ENCODE measurements at regions not wholly inside any gene's neighbourhood (a gene's known extent, or its start where the extent isn't known, plus 50 kb on each side); places are given as distances from the start of the nearest gene placed in this dataset.
A peak's percentile ranks its signal among the peaks of the same experiment; 100 is the strongest.
"Not testable (repeated sequence)": the region's sequence is repeated elsewhere in the genome, so short reads cannot be mapped to it uniquely, and the experiment has no call there.

DNA sequence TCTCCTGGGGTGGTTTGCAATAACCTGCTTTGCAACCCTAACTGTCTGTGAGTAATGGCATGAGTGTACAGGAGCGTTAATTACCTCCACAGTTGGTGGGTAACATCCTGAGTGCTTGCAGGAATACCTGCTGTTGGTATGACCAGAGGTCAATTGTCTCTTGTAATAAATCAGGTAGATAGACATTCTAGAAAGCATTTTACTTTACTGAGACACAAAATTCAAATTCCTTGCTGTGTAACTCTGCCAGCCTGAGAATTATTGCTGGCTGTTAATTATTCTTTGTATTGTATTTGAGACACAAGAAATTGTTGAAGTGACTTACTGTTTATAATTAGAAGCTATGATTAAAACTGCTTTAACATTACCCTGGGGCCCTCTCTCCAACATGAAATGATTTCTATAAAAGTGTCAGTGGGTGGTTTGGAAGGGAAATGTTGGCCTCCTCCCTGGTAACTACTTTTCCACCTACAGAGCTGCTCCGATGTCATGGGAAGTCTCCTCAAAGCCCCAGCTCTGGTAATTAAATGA lies 150.8 kb upstream of the ADCY2 start:
- no peak for DNase-seq

DNA sequence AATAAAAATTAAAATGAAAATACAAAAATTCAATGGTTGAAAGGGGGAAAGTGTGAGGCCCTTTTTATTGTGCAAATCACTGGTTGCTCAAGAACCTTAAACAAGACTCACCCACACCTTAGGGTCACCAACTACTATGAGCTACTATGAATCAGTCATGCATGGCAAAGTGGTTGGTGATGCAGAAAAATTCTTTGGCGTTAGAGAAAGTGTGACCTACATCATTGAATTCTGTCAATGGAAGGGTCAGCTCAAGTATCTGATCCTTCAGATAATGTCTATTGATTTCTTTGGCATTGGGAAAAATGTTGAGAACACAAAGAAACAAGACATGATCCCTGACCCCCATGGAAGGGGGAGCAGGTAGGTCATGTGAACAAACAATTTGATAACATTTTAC lies 149.7 kb upstream of the ADCY2 start:
- no peak for DNase-seq

DNA sequence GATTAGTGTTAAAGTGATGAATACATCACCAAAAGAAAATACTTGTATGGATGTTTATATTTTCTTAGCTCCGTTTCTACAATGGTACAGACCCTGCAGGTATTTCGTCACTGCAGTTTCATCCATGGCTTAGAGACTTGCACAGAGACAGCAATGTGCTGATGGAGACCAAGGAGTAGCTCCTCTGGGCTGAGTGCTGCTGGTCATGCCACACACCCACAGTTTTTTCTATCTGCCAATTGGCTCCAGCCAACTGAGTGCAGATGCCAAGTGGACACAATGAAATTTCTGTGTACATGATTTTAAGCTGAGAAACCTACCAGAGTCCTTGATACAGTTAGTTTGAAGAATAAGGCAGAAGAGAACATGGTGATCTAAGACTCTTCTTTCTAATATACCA lies 145.9 kb upstream of the ADCY2 start:
- no peak for DNase-seq

DNA sequence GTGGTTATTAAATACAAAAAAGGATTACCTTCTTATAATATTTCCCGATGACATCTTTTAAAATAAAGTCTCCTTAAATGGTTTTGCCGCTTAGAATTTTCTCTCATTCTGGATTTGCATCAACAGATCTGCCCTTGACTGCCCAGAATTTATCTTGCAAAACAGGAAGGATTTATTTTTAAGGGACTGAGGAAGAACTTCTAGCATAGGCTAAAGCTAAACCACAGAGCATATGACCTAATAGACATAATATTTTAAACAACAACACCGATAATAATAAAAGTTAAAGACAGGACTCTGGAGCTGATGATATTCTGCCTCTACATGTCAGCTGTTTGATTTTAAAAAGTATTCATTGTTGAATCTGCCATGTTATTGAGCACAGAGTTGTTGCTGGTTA lies 145.3 kb upstream of the ADCY2 start:
- DNase-seq, result no peak

DNA sequence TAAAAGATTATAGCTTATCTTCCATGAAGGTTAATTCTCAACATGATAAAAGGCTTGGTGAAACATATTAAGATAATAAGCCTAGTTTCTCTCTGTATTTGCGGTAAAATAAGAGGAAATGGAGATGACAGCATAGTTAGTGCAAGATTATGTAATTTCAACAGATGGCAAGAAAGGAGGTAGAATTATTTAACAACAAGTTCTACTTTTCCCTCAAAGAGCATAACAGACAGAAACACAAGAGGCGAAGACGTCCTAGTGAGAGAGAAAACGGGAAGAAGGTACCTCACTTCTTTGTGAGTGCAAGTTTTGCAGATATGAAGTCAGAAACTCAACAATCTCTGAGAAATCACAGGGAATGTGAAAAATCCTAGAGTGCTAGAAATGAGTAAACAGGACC lies 144.8 kb upstream of the ADCY2 start:
- DNase-seq, result no peak

DNA sequence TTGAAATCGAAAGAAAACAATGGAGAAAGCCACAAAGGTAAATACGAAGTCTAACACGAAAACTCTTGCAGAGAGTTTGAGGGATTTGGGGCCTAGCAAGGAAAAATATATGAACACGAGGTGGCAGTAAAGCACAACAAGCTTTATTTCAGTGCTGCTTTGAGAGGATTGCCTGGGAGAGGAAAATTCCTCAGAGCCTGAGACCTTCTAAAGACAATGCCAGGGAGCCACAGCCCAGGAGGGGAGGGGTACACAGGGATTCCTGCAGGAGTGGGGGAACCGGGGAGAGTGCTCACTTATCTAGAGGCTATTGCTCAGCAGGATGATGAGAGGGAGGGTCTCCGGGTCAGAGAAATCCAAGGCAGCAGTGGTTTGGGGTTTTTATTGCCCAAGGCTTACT lies 134.9 kb upstream of the ADCY2 start:
- peak; percentile 16 to 42 for DNase-seq

DNA sequence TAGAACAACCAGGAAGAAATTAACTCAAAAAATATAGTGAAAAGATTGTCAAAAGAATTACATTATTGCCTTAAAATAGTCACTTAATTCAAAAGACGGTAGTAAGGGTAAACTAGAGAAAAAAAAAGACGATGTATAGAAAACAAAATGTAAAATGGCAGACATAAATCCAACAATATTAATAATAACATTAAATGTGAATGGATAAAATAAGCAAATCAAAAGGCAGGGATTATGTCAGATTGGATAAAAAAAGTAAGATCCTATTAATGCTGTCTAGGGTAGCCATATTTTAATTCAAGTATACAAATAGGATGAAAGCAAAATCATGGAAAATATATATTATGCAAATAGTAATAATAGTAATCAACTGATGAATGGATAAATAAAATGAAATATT lies 134.0 kb upstream of the ADCY2 start:
- no peak for DNase-seq

DNA sequence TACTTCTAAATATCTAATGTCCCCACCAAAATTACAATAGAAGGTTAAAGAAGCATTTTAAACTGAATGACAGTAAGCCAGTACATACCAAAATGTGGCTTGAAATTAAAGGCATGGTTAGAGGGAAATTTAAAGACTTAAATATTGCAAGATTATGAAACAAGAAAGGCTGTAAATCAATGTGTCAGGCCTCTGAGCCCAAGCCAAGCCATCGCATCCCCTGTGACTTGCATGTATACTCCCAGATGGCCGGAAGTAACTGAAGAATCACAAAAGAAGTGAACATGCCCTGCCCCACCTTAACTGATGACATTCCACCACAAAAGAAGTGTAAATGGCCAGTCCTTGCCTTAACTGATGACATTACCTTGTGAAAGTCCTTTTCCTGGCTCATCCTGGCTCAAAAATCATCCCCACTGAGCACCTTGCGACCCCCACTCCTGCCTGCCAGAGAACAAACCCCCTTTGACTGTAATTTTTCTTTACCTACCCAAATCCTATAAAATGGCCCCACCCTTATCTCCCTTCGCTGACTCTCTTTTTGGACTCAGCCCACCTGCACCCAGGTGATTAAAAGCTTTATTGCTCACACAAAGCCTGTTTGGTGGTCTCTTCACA lies 132.4 kb upstream of the ADCY2 start:
- not testable (repeated sequence) for DNase-seq

DNA sequence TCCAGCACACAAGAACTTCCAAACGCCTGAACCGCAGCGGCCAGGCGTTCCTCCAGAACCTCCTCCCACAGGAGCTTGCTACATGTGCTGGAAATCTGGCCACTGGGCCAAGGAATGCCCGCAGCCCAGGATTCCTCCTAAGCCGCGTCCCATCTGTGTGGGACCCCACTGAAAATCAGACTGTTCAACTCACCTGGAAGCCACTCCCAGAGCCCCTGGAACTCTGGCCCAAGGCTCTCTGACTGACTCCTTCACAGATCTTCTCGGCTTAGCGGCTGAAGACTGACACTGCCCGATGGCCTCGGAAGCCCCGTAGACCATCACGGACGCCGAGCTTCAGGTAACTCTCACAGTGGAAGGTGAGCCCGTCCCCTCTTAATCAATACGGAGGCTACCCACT lies 130.2 kb upstream of the ADCY2 start:
- DNase-seq, result not testable (repeated sequence)

DNA sequence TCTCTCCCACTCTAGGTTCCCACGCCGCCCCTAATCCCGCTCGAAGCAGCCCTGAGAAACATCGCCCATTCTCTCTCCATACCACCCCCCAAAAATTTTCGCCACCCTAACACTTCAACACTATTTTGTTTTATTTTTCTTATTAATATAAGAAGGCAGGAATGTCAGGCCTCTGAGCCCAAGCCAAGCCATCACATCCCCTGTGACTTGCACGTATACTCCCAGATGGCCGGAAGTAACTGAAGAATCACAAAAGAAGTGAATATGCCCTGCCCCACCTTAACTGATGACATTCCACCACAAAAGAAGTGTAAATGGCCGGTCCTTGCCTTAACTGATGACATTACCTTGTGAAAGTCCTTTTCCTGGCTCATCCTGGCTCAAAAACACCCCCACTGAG lies 127.2 kb upstream of the ADCY2 start:
- DNase-seq, result not testable (repeated sequence)

DNA sequence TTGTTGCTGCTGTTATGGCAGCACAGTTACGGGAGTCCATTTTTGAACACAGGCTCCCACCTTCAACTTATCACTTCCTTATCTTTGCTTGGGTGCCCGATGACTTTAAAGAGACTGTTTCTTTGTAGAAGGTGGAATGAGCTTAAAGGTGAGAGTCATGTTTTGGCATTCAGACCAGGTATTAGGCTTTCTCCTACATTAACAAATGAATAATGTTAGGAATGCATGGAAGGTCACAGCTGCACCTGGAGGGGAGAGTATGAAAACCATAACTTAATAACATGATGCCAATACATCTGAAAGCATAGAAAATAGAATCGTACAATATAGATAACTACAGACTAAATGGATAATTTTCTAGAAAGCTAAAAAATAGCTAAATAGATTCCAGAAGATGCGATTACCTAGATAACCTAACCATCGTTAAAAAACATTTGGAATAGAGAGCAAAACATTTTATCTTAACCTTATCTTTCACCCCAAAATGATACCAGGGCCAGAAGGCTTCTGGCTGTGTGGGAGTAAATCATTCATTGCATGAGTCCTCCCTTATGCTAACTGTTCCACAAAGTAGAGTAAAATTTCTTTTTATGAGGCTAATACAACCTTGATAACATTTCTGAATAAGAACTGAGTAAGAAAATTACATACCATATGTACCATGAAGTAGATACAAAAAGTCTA lies 126.2 kb upstream of the ADCY2 start:
- DNase-seq, result no peak

DNA sequence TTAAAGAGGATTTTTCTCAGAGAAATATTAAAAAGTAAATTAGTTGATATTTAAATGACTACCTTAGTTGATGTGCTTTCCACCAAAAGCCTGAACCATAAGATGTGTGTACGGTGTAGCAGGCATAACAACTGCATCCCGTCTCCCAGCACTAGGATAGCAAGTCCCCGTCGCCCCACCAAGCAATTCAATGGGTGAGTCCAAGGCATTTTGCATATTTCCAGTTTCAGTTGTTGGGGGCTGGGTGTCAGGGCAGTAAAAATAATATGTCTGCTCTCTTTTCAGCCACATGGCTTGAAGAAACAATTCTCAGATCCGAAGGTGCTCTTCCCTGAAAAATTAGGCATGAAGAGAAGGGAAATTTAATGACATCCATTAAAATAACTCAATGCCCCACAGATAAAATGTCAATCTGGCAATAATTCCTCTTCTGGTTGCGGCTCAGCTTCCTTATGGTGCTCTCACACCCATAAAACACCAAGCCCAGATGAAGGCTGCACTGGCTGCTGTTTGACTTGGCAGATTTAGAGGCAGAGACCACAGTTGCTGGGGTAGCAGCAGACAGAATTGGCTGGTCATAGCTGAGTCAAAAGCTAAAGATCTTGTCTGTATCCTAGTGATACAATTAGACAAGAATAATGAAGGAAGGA lies 124.4 kb upstream of the ADCY2 start:
- no peak for DNase-seq

DNA sequence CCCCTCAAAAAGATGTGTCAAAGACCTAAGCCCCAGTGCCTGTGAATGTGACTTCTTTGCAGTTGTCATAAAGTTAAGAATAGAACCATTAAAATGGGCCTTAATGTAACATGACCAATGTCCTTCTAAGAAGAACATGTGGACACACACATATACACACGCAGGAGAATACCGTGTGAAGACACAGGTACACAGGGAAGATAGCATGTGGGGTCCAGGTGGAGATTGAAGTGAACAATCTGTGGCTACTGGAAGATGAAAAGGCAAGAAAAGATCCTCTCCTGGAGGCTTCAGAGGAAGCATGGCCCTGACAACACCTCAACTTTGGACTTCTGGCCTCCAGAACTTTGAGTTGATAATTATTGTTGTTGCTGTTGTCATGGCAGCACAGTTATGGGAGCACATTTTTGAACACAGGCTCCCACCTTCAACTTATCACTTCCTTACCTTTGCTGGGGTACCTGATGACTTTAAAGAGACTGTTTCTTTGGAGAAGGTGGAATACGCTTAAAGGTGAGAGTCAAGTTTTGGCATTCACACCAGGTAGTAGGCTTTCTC lies 123.5 kb upstream of the ADCY2 start:
- no peak for DNase-seq

DNA sequence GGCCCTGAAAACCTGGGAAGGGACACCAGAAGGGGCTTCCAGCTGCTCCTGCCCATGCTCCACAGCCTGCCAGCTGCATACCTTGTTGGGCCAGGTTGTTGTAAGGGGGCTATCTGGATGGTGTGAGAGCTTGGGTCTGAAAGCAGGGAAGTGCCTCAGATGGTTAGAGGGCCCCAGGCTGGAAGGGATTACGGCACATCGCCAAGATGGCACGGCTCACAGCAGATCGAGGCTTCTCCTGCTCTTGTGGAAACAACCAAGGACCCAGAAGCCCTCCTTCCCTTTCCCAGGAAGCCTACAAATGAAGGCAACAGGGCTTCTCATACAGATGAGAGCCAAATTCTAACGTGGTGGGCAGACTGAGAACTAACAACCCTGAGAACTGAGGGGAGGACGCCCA lies 121.7 kb upstream of the ADCY2 start:
- DNase-seq, result no peak

DNA sequence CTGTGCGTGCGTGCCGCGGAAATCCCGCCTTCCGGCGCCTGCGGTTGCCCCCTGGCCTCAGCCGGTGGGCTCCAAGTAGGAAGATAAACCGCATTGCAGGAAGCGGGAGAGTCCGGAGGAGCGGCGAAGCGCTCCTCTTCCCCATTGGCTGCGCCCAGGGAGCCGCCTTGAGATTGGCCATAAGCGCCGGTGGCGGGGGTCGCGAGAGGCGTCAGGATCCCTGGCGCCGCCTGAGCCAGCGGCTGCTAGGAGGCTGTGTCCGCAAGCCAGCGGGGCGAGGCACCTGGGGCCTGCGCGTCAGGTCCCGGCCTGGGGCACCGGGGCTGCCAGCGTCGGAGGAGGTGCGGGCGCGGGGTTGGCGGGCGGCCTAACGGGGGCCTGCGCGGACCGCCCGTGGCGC lies 106.3 kb upstream of the ADCY2 start:
- DNase-seq, result not testable (repeated sequence)

DNA sequence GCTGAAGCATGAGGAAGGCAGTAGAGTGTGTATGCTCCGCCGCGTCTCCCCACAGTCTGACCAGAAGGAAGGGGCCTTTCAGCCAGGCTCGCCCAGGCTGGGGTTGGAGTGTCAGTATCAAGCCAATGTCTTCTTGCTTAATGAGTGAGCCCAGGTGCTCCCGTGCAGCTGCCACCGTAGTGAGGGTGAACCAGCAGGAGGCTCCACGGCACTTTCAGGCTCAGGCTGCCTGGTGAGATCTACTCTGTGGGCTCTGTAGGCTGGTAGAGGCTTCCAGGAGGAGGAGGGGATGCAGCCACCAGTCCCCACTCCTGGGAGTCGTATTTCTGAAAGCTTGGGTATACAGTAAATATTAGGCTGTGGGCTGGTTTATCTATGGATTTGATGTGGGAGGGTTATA lies 98.1 kb upstream of the ADCY2 start:
- DNase-seq, result not testable (repeated sequence)

DNA sequence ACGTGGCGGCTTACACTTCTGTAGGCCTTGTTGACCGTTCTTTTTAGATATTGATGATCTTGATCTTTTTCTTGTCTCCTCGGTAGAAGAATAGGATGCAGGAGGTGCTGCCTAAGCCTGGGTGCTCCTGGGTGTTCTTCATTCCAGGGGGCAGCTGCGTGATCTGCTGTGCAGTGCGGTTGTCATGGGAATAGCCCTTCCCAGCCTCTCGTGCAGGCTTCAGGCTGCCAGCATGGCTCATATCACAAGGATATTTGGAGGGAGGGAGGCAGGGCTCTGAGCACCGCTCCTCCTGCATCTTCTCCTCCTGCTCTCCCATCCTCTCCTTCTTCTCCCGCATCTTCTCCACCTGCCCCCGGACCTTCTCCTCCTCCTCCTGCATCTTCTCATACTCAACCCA lies 96.2 kb upstream of the ADCY2 start:
- not testable (repeated sequence) for DNase-seq

DNA sequence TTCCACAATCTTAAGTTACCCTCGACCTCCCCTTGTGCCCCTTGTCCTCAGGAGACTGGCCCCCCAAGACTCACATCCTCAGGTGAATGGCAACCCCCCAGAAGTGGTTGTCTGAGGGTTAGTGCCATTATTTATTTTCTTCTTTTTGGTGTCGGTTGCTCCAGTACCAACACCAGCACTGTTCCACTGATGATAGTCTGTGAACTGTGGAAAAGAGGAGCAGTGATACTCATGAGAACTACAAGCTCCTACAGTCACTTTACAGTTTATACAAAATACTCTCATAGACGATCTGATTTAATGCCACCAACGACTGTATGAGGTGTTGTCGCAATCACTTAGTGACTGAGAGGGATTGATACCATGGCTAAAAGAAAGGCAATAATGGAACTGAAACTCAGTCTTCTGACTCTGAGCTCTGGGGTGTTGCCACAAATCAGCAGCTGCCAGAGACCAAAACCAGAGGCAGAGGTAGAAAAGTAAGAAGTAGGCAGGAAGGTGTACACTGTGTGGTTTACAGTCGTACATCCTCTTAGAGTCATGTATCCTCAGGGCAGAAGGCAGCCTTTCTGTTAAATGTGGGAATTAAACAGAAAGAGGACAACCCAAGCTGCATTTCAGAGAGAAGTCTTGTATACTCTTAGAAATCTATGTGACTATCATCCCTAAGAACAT lies 90.8 kb upstream of the ADCY2 start:
- DNase-seq, result not testable (repeated sequence)

DNA sequence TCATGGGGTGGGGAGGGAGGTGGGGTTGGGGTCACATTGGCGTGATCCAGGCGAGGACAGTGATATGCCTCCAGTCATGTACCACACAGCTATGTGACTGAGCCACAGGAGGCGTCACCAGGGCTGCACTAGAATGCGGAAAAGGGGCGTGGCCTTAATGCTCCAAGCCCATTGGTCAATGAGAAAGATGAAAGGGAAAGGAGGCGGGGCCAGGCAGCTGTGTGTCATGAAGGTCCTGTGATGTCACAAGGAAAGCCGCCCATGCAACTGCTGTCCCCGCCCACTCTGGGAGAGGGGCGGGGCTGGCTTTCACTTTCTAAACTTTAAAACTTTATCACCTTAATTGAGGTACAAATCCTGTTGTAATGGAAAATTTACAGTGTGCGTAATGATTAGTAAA lies 89.4 kb upstream of the ADCY2 start:
- not testable (repeated sequence) for DNase-seq

DNA sequence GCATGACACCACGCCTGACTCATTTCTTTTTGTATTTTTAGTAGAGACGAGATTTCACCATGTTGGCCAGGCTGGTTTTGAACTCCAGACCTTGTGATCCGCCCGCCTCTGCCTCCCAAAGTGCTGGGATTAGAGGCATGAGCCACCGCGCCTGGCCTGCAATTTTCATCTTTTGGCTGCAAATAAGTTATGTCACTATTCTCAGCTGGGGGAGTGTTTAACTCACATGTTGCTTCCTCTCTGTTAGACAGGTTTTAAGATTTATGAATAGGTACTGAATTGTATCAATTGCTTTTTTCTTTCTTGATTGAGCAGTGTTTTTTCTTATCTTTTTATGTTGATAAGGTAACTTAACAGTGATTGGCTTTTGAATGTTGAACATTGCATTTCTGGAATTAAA lies 88.2 kb upstream of the ADCY2 start:
- DNase-seq, result not testable (repeated sequence)

DNA sequence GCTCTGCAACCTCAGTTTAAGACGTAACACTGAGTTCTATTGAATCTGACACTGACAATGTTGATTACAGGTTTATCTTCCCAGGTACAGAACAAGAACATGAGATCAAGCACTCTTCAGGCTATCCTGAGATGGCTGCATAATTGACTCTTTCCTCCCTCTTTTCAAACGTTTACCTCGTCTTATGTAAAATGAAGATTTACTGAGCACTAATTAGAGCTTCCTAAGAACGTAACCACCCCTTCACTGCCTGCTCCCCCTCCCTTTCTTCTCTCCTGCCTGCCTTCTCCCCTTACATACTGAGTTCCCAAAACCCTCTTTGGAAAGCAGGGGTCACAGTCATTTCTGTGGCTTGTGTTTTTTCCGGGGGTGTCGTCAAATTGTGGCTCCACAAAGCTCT lies 86.2 kb upstream of the ADCY2 start:
- DNase-seq, result not testable (repeated sequence)

DNA sequence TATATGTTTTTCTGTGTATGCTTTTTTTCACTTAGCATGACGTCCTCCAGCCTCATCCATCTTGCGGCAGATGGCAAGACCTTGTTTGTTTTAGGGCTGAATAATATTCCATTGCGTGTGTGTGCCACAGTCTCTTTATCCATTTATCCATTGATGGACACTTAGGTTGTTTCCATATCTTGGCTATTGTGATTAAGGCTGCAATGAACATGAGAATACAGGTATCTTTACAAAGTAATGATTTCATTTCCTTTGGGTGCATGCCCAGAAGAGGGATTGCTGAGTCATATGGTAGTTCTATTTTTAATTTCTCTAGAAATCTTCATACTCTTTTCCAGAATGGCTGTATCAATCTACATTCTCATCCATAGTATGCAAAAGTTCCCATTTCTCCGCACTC lies 85.3 kb upstream of the ADCY2 start:
- DNase-seq, result not testable (repeated sequence)

DNA sequence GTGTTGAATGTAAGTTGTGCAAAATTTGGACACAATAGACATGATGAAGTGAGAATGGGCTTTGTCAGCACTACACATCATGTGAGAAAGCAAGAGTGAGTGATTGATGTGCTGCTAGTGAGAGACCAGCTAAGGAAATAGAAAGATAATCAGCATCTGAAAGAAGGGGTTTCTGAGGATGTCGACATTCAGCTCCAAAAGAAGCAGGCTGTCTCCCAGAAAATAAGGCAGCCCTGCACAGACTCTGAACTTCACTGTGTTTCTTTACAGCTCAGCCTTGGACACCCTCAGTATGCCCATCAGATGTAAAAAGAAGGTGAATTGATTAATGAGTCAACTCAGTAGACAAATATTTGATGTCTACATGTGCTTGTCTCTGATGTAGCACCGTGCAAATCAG lies 80.8 kb upstream of the ADCY2 start:
- DNase-seq, result no peak

All from NCI-H1930 (cell line).